H1 (cell line): ENCODE measurements at regions not wholly inside any gene's neighbourhood (a gene's known extent, or its start where the extent isn't known, plus 50 kb on each side); places are given as distances from the start of the nearest gene placed in this dataset.

ENCODE experiments used
- TCF12 ChIP-seq: IDR thresholded peaks from 2 replicates; pipeline ENCODE4 v1.6.1; 2011; ENCODE audit warnings: low read depth, mild to moderate bottlenecking, low read length
- ZNF274 ChIP-seq: IDR thresholded peaks from 2 replicates; pipeline ENCODE4 v1.7.0; 2012; ENCODE audit warnings: low read length, borderline replicate concordance; ENCODE audit errors: extremely low read depth

DNA sequence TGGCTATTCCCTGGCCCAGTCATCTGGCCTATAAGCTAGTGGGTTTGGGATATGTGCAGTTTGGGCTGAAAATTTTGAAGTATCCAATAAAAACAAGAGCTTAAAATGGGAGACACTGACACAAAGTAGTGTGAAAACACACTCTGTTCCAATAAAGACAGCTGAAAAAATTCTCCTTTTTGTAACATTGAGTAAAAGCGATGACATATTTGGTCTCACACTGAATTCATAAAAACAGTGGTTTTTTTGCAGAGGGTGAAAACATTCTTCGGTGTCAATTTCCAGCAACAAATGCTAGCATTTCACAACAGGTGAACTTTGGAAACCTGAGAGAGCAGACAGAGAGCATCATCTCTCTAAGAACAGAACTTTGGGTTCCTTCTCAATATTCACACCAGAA is 142.2 kb downstream of the OSR1 start:
- TF ChIP-seq TCF12: no peak
- TF ChIP-seq ZNF274: no peak
